MM.1S (cell line): ENCODE measurements at regions not wholly inside any gene's neighbourhood (a gene's known extent, or its start where the extent isn't known, plus 50 kb on each side); places are given as distances from the start of the nearest gene placed in this dataset.

Experiments used
- DNase-seq: peaks from one replicate; pipeline ENCODE4 v3.0.0-alpha.2; 2015
- H2AFZ ChIP-seq: fragments of 300-600 bp; sonication (generic); 2 replicates; pipeline ENCODE4 v1.6.0; 2016; ENCODE audit warnings: antibody characterized with exemption, low read length
- H3F3A ChIP-seq: fragments of 300-600 bp; sonication (generic); 2 replicates; pipeline ENCODE4 v1.6.1; 2016; ENCODE audit warnings: mild to moderate bottlenecking, antibody characterized with exemption, low read length, moderate library complexity, mixed read lengths; ENCODE audit not compliant: insufficient read depth
- H3K27ac ChIP-seq: fragments of 300-600 bp; sonication (generic); 2 replicates; pipeline ENCODE4 v1.5.1; 2016; ENCODE audit warnings: mild to moderate bottlenecking, low read length
- H3K27me3 ChIP-seq: fragments of 300-600 bp; sonication (generic); replicated peaks from 2 replicates; pipeline ENCODE4 v1.6.0; 2016; ENCODE audit warnings: low read length; ENCODE audit not compliant: insufficient read depth
- H3K36me3 ChIP-seq: fragments of 300-600 bp; sonication (generic); replicated peaks from 2 replicates; pipeline ENCODE4 v1.6.1; 2016; ENCODE audit warnings: mild to moderate bottlenecking, low read length, mixed read lengths; ENCODE audit not compliant: insufficient read depth
- H3K4me1 ChIP-seq: fragments of 300-600 bp; sonication (generic); 2 replicates; pipeline ENCODE4 v1.6.1; 2016; ENCODE audit warnings: low read length, mixed read lengths
- H3K4me2 ChIP-seq: fragments of 300-600 bp; sonication (generic); 2 replicates; pipeline ENCODE4 v1.6.0; 2016; ENCODE audit warnings: low read depth, low read length
- H3K4me3 ChIP-seq: fragments of 300-600 bp; sonication (generic); 2 replicates; pipeline ENCODE4 v1.5.1; 2016; ENCODE audit warnings: low read length, mixed read lengths
- H3K79me2 ChIP-seq: fragments of 300-600 bp; sonication (generic); 2 replicates; pipeline ENCODE4 v1.6.1; 2016; ENCODE audit warnings: mixed run types, low read length, mixed read lengths
- H3K9ac ChIP-seq: fragments of 300-600 bp; sonication (generic); 2 replicates; pipeline ENCODE4 v1.6.1; 2016; ENCODE audit warnings: low read length, mixed read lengths
- H3K9me2 ChIP-seq: fragments of 300-600 bp; sonication (generic); replicated peaks from 2 replicates; pipeline ENCODE4 v1.6.1; 2016; ENCODE audit warnings: mild to moderate bottlenecking, low read length, mixed read lengths; ENCODE audit not compliant: insufficient read depth
- H3K9me3 ChIP-seq: fragments of 300-600 bp; sonication (generic); replicated peaks from 2 replicates; pipeline ENCODE4 v1.6.1; 2016; ENCODE audit warnings: mild to moderate bottlenecking, low read length, mixed read lengths; ENCODE audit not compliant: insufficient read depth
- H4K20me1 ChIP-seq: fragments of 300-600 bp; sonication (generic); 2 replicates; pipeline ENCODE4 v1.6.1; 2016; ENCODE audit warnings: mild to moderate bottlenecking, low read length, moderate library complexity, mixed read lengths; ENCODE audit not compliant: insufficient read depth
- CTCF ChIP-seq: fragments of 300-600 bp; sonication (generic); IDR thresholded peaks from 2 replicates; pipeline ENCODE4 v1.5.1; 2016; ENCODE audit warnings: antibody characterized with exemption, low read length, mixed read lengths
- EZH2 ChIP-seq: fragments of 300-600 bp; sonication (generic); optimal IDR thresholded peaks from 2 replicates; pipeline ENCODE3; 2017; ENCODE audit warnings: low read depth, mild to moderate bottlenecking, antibody characterized with exemption, low read length, mixed read lengths
- EZH2phosphoT487 ChIP-seq: fragments of 300-600 bp; sonication (generic); IDR thresholded peaks from 2 replicates; pipeline ENCODE4 v1.6.1; 2018; ENCODE audit warnings: antibody characterized with exemption, low read length

DNA sequence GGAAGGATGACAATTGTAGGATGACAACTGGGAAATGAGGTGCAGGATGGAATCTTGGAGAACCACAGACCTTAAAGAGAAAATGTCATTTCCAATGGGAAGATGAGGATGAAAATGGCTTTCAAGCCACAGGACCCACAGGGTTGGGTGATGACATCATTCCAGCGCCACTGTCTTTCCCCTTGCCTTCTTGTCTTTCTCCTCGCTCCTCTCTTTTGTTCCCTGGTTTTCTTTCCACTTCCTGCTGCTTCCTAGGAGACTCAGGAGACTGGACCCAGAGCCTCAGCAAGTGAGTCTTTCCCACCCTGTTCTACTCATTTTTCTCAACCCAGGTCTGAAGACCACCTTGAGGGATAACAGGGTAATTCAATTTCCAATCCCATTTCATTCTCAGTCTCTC lies 548.8 kb downstream of the FGF9 start:
- DNase-seq = no peak
- no peaks in the 10 kb centered on the region for H3K36me3 ChIP-seq
- H3K27me3 ChIP-seq = no peaks in the 10 kb centered on the region
- no peaks in the 10 kb centered on the region for H4K20me1 ChIP-seq
- no peaks in the 10 kb centered on the region for H3F3A ChIP-seq
- H3K4me1 ChIP-seq = no peaks in the 10 kb centered on the region
- no peak overlapping the region for H3K9ac ChIP-seq
- TF ChIP-seq CTCF = no peak
- no peak for TF ChIP-seq EZH2
- no peak for TF ChIP-seq EZH2phosphoT487
- no peak overlapping the region for H3K4me2 ChIP-seq
- no peak overlapping the region for H3K27ac ChIP-seq
- H3K9me3 ChIP-seq = no peaks in the 10 kb centered on the region
- H3K9me2 ChIP-seq = no peaks in the 10 kb centered on the region
- no peak overlapping the region for H3K4me3 ChIP-seq
- no peak overlapping the region for H2AFZ ChIP-seq
- H3K79me2 ChIP-seq = no peaks in the 10 kb centered on the region

DNA sequence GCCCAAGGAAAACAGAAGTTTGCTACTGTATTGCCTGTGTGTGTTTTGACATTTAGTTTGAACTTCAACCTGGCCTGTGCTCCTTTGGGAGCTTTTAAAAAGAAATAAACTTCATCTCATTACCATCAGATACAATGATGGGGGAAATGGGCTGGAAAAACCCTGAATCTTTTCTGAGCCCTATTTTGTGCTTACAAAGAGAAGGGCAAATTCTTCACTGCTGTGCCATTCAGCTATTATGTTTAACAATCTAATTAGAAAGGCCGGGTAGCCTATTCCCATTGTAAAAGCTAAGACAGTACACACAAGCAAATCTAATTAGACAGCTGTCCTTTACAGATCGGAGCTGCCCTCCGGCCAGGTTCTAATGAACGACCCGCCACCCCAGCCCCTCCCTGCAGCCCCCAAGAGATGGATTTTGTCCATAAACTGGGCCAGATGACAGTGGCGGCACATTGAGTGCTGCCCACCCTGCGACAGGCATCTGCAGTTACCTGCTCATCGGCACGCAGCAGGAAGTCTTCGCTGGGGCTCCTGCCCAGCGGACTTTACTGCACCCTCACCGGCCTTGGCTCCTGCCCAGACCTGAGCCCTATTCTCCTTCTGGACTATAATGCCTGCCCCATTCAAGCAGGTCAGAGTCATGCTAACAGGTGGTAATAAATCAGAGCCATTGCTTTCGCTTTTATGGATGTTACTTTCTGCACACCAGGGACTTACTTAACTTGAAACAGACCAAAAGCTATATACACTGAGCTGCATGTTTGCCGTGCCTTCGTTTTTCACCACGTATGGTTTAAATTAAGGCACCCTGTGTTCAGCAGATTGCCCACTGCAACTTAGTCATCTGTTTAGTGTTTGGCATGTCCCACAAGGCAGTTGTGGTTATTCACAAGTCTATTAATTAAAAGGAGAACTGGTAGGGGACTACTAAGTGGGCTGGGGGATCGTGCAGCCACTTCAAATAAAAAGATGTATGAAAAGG lies 549.6 kb downstream of the FGF9 start:
- no peak overlapping the region for H3K27ac ChIP-seq
- TF ChIP-seq EZH2 = no peak
- no peak for TF ChIP-seq CTCF
- TF ChIP-seq EZH2phosphoT487 = no peak
- H3F3A ChIP-seq = no peaks in the 10 kb centered on the region

GRCh38 chr13:22223411-22223810 lies 552.5 kb downstream of the FGF9 start:
- Histone ChIP-seq H3K4me1 (no peaks in the 10 kb centered on the region), H4K20me1 (no peaks in the 10 kb centered on the region), H3F3A (no peaks in the 10 kb centered on the region), H3K9ac (no peak overlapping the region), H3K4me3 (no peak overlapping the region), H3K27me3 (no peaks in the 10 kb centered on the region), H3K79me2 (no peaks in the 10 kb centered on the region), H3K27ac (no peak overlapping the region), H2AFZ (no peak overlapping the region), H3K36me3 (no peaks in the 10 kb centered on the region), H3K4me2 (no peak overlapping the region), H3K9me3 (no peaks in the 10 kb centered on the region), H3K9me2 (no peaks in the 10 kb centered on the region)
- TF ChIP-seq CTCF (no peak), EZH2phosphoT487 (no peak), EZH2 (no peak)
- no peak for DNase-seq

More for the DNA sequence above, 549.6 kb downstream of the FGF9 start:
- Histone ChIP-seq H3K79me2 (no peaks in the 10 kb centered on the region), H3K4me2 (no peak overlapping the region), H2AFZ (no peak overlapping the region), H3K36me3 (no peaks in the 10 kb centered on the region), H3K4me3 (no peak overlapping the region), H3K27me3 (no peaks in the 10 kb centered on the region), H3K9me2 (no peaks in the 10 kb centered on the region), H4K20me1 (no peaks in the 10 kb centered on the region), H3K4me1 (no peaks in the 10 kb centered on the region), H3K9me3 (no peaks in the 10 kb centered on the region), H3K9ac (no peak overlapping the region)
- no peak for DNase-seq
